ENCODE measurements at regions not wholly inside any gene's neighbourhood (a gene's known extent, or its start where the extent isn't known, plus 50 kb on each side); places are given as distances from the start of the nearest gene placed in this dataset.

GRCh38 chrY:7562541-7562940 lies 651.0 kb upstream of the AMELY start:
- TF ChIP-seq CTCF (IDR thresholded peaks at IDR 0.05) (no peak), POLR2A (IDR thresholded peaks at IDR 0.05) (no peak)

Measured in adrenal gland (tissue), 5 donors.